ENCODE measurements at regions not wholly inside any gene's neighbourhood (a gene's known extent, or its start where the extent isn't known, plus 50 kb on each side); places are given as distances from the start of the nearest gene placed in this dataset.

- H3K79me2 ChIP-seq (ENCODE audit: insufficient read depth), result no peaks in the 10 kb centered on the region
- H3K4me2 ChIP-seq, result no peak overlapping the region
- H3K9me2 ChIP-seq, result no peaks in the 10 kb centered on the region
- no peaks in the 10 kb centered on the region for H3F3A ChIP-seq (replicated peaks; ENCODE audit: insufficient read depth)
- H3K27me3 ChIP-seq (ENCODE audit: insufficient read depth), result no peaks in the 10 kb centered on the region; the same call in 1 of the 2 replicates
- no peaks in the 10 kb centered on the region; the same call in 1 of the 2 replicates for H3K9me3 ChIP-seq
- no peaks in the 10 kb centered on the region for H3K36me3 ChIP-seq (replicated peaks in 1 of 2; ENCODE audit: control insufficient read depth in 1 of 2, insufficient read depth in 2 of 2, low read length in 1 of 2)
- no peak overlapping the region for H3K9ac ChIP-seq
- H2AFZ ChIP-seq (ENCODE audit: low read depth), result no peak overlapping the region
- DNase-seq, result no peak
- POLR2A ChIA-PET, result no interaction called here
- no peak for TF ChIP-seq MAX (IDR thresholded peaks at IDR 0.05; ENCODE audit: low read depth)
- no peak for TF ChIP-seq EZH2phosphoT487 (IDR thresholded peaks at IDR 0.05; ENCODE audit: borderline replicate concordance, low read depth)
- no peak for TF ChIP-seq IRF3 (IDR thresholded peaks at IDR 0.05; ENCODE audit: low read depth, low read length)
- no peak for TF ChIP-seq CHD2 (IDR thresholded peaks at IDR 0.05; ENCODE audit: low read length, partially characterized antibody)
- TF ChIP-seq, protein P1, sequence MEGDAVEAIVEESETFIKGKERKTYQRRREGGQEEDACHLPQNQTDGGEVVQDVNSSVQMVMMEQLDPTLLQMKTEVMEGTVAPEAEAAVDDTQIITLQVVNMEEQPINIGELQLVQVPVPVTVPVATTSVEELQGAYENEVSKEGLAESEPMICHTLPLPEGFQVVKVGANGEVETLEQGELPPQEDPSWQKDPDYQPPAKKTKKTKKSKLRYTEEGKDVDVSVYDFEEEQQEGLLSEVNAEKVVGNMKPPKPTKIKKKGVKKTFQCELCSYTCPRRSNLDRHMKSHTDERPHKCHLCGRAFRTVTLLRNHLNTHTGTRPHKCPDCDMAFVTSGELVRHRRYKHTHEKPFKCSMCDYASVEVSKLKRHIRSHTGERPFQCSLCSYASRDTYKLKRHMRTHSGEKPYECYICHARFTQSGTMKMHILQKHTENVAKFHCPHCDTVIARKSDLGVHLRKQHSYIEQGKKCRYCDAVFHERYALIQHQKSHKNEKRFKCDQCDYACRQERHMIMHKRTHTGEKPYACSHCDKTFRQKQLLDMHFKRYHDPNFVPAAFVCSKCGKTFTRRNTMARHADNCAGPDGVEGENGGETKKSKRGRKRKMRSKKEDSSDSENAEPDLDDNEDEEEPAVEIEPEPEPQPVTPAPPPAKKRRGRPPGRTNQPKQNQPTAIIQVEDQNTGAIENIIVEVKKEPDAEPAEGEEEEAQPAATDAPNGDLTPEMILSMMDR (IDR thresholded peaks at IDR 0.05), result no peak
- no peak for TF ChIP-seq PBX3 (IDR thresholded peaks at IDR 0.05)
- no peak for TF ChIP-seq JUND (IDR thresholded peaks at IDR 0.05)
- no peak for TF ChIP-seq RAD21 (IDR thresholded peaks at IDR 0.05; ENCODE audit: low read length)
- TF ChIP-seq SMC3 (IDR thresholded peaks at IDR 0.05; ENCODE audit: low read depth, low read length), result no peak
- WGBS (ENCODE audit: low lambda C conversion rate), result 69% methylated on average over 4 of the region's 4 CpGs
- CTCF ChIA-PET, result no interaction called here
- no peak overlapping the region for H3K27ac ChIP-seq (ENCODE audit: low read depth in 2 of 2, low read length in 1 of 2)
- H4K20me1 ChIP-seq (ENCODE audit: insufficient read depth), result no peaks in the 10 kb centered on the region
- no peak overlapping the region for H3K4me3 ChIP-seq (ENCODE audit: low read depth in 2 of 2, low read length in 1 of 2)
- H3K4me1 ChIP-seq (ENCODE audit: control insufficient read depth in 1 of 2, insufficient read depth in 2 of 2, low read depth in 1 of 2, low read length in 1 of 2), result no peaks in the 10 kb centered on the region; a peak in 1 of 4 replicates
These were observed 625.5 kb upstream of the RORB start for GRCh38 chr9:73871636-73872035.

DNA sequence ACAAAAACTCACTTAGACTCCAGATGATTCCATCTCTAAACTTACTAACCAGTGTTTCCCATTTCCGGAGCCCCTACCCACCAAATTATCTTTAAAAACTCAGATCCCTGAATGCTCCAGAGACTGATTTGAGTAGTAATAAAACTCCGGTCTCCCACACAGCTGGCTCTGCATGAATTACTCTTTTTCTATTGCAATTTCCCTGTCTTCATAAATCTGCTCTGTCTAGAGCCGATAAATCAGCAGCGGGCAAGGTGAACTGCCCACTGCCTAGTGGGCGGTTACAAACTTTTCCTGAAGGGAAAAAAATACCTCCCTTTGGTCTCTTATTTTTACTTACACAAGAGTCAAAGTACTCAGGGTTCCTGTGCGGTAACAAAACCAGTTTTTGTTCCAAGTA, 624.4 kb upstream of the RORB start:
- no peaks in the 10 kb centered on the region for H3K36me3 ChIP-seq (replicated peaks in 1 of 2; ENCODE audit: control insufficient read depth in 1 of 2, insufficient read depth in 2 of 2, low read length in 1 of 2)
- ChIA-PET CTCF (no interaction called here), POLR2A (no interaction called here)
- no peak for DNase-seq
- H3K9me3 ChIP-seq, result no peaks in the 10 kb centered on the region; the same call in 1 of the 2 replicates
- no peak overlapping the region for H3K4me3 ChIP-seq (ENCODE audit: low read depth in 2 of 2, low read length in 1 of 2)
- H4K20me1 ChIP-seq (ENCODE audit: insufficient read depth), result no peaks in the 10 kb centered on the region
- no peaks in the 10 kb centered on the region for H3K79me2 ChIP-seq (ENCODE audit: insufficient read depth)
- no peaks in the 10 kb centered on the region; a peak in 1 of 4 replicates for H3K4me1 ChIP-seq (ENCODE audit: control insufficient read depth in 1 of 2, insufficient read depth in 2 of 2, low read depth in 1 of 2, low read length in 1 of 2)
- 61% methylated on average over 6 of the region's 6 CpGs for WGBS (ENCODE audit: low lambda C conversion rate)
- H3F3A ChIP-seq (replicated peaks; ENCODE audit: insufficient read depth), result no peaks in the 10 kb centered on the region
- H2AFZ ChIP-seq (ENCODE audit: low read depth), result no peak overlapping the region
- no peaks in the 10 kb centered on the region; the same call in 1 of the 2 replicates for H3K27me3 ChIP-seq (ENCODE audit: insufficient read depth)
- no peaks in the 10 kb centered on the region; the same call in 1 of the 2 replicates for H3K9me2 ChIP-seq
- no peak overlapping the region for H3K9ac ChIP-seq
- no peak overlapping the region for H3K27ac ChIP-seq (ENCODE audit: low read depth in 2 of 2, low read length in 1 of 2)
- no peak overlapping the region for H3K4me2 ChIP-seq
- TF ChIP-seq PBX3 (IDR thresholded peaks at IDR 0.05), result no peak
- TF ChIP-seq GABPA (IDR thresholded peaks at IDR 0.05; ENCODE audit: low read depth), result no peak
- no peak for TF ChIP-seq RXRA (IDR thresholded peaks at IDR 0.05; ENCODE audit: borderline replicate concordance, low read depth)
- no peak for TF ChIP-seq FOXJ3 (CRISPR knock-in tag; IDR thresholded peaks at IDR 0.05)
- no peak for TF ChIP-seq POLR2AphosphoS5 (IDR thresholded peaks at IDR 0.05; ENCODE audit: low read depth, low read length)
- no peak for TF ChIP-seq ZBTB33 (IDR thresholded peaks at IDR 0.05; ENCODE audit: borderline replicate concordance, low read depth)
- no peak for TF ChIP-seq FOXM1 (IDR thresholded peaks at IDR 0.05; ENCODE audit: low read depth)
- TF ChIP-seq ELF1 (IDR thresholded peaks at IDR 0.05), result no peak
- no peak for TF ChIP-seq REST (IDR thresholded peaks at IDR 0.05; ENCODE audit: low read depth, low read length)
- TF ChIP-seq YY1 (IDR thresholded peaks at IDR 0.05; ENCODE audit: low read depth), result no peak

Data from SK-N-SH (cell line).